Loucy (cell line): ENCODE measurements at regions not wholly inside any gene's neighbourhood (a gene's known extent, or its start where the extent isn't known, plus 50 kb on each side); places are given as distances from the start of the nearest gene placed in this dataset.

Source experiments
- EZH2phosphoT487 ChIP-seq: fragments of 200-600 bp; IDR thresholded peaks from 2 replicates; pipeline ENCODE4 v1.6.1; 2018; ENCODE audit warnings: antibody characterized with exemption, mild to moderate bottlenecking, moderate library complexity, borderline replicate concordance
- TF ChIP-seq, protein P1 (sequence below): fragments of 200-600 bp; sonication (generic); conservative IDR thresholded peaks from 2 replicates; pipeline ENCODE4 v1.5.1; 2014; ENCODE audit warnings: mild to moderate bottlenecking, antibody characterized with exemption, low read length

DNA sequence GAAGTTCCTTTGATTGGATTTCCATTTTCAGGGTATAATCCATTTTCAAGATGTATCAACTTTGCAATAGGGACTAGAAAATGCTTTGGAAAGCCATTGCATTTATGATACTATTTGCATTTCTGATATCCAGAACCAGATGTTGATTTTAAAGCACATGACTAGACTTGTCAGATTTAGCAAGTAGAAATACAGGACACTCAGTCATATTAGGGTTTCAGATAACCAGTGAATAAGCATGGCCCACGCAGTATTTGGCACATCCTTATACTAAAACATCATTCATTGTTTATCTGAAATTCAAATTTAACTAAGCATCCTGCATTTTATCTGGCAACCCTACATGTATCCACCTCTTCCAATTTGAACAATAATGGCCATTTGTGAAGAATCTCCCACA lies 113.3 kb upstream of the DPT start:
- TF ChIP-seq, protein P1, sequence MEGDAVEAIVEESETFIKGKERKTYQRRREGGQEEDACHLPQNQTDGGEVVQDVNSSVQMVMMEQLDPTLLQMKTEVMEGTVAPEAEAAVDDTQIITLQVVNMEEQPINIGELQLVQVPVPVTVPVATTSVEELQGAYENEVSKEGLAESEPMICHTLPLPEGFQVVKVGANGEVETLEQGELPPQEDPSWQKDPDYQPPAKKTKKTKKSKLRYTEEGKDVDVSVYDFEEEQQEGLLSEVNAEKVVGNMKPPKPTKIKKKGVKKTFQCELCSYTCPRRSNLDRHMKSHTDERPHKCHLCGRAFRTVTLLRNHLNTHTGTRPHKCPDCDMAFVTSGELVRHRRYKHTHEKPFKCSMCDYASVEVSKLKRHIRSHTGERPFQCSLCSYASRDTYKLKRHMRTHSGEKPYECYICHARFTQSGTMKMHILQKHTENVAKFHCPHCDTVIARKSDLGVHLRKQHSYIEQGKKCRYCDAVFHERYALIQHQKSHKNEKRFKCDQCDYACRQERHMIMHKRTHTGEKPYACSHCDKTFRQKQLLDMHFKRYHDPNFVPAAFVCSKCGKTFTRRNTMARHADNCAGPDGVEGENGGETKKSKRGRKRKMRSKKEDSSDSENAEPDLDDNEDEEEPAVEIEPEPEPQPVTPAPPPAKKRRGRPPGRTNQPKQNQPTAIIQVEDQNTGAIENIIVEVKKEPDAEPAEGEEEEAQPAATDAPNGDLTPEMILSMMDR = no peak
- TF ChIP-seq EZH2phosphoT487 = no peak
